ENCODE measurements at regions not wholly inside any gene's neighbourhood (a gene's known extent, or its start where the extent isn't known, plus 50 kb on each side); places are given as distances from the start of the nearest gene placed in this dataset.

DNA sequence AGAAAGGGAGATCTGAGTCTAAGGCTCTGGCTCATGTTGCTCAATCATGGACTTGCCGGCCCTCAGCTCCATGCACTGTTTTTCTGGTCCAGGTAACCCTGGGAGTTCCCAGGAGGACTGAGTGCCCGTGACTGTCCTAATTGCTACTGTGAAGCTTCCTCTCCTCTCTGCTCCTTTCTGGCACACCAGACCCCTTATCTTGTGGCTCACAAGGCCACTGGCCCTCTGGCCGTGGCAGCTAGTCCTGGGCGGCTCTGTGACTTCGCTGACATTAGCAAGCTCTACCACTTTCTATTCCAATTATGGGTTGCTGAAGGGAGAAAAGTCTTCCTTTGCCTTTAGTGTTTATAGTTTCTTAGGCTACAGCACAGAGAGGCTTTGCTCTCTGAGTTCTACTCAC lies 380.2 kb downstream of the RWDD3 start:
- WGBS, result 92% methylated on average over 5 of the region's 5 CpGs
- Histone ChIP-seq H3K9me3 (no peaks in the 10 kb centered on the region), H3K36me3 (no peaks in the 10 kb centered on the region), H3K4me1 (no peaks in the 10 kb centered on the region), H3K4me3 (no peak overlapping the region), H3K27me3 (no peaks in the 10 kb centered on the region), H3K27ac (replicated peaks in 1 of 4) (no peak overlapping the region)
- no peak for DNase-seq (ENCODE audit: extremely low spot score)
- intact Hi-C loops (cut with DNase I), result no loop called here
- TF ChIP-seq, protein P1, sequence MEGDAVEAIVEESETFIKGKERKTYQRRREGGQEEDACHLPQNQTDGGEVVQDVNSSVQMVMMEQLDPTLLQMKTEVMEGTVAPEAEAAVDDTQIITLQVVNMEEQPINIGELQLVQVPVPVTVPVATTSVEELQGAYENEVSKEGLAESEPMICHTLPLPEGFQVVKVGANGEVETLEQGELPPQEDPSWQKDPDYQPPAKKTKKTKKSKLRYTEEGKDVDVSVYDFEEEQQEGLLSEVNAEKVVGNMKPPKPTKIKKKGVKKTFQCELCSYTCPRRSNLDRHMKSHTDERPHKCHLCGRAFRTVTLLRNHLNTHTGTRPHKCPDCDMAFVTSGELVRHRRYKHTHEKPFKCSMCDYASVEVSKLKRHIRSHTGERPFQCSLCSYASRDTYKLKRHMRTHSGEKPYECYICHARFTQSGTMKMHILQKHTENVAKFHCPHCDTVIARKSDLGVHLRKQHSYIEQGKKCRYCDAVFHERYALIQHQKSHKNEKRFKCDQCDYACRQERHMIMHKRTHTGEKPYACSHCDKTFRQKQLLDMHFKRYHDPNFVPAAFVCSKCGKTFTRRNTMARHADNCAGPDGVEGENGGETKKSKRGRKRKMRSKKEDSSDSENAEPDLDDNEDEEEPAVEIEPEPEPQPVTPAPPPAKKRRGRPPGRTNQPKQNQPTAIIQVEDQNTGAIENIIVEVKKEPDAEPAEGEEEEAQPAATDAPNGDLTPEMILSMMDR (IDR thresholded peaks at IDR 0.05), result no peak
- TF ChIP-seq POLR2AphosphoS5 (IDR thresholded peaks at IDR 0.05) (no peak), EP300 (IDR thresholded peaks at IDR 0.05) (no peak), POLR2A (IDR thresholded peaks at IDR 0.05; ENCODE audit: low read depth) (no peak)

DNA sequence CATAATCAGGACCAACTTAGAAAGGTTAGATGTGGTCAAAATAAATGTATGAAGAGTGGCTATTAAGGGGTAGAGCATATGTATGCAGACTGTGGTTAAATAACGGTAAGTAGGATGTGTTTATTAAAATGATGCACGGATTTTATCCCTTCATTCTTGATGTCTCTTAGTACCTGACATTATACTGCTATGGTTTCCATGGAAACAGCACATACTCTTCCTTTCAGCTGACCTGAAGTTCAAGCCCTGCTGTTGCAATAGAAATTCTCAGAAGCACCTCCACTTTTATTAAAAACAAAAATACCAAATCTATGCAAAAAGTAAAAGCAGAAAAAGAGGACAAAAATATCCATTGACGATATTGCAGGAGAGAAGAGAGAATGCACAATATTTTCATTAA lies 381.4 kb downstream of the RWDD3 start:
- no peaks in the 10 kb centered on the region for H3K9me3 ChIP-seq
- H3K27ac ChIP-seq (replicated peaks in 1 of 4), result no peak overlapping the region
- H3K4me3 ChIP-seq, result no peak overlapping the region
- intact Hi-C loops (cut with DNase I), result no loop called here
- H3K4me1 ChIP-seq, result no peaks in the 10 kb centered on the region
- WGBS, result 82% methylated on average over 3 of the region's 3 CpGs
- H3K27me3 ChIP-seq, result no peaks in the 10 kb centered on the region
- DNase-seq (ENCODE audit: extremely low spot score), result no peak
- TF ChIP-seq POLR2AphosphoS5 (IDR thresholded peaks at IDR 0.05) (no peak), POLR2A (IDR thresholded peaks at IDR 0.05; ENCODE audit: low read depth) (no peak), EP300 (IDR thresholded peaks at IDR 0.05) (no peak)
- TF ChIP-seq, protein P1 (IDR thresholded peaks at IDR 0.05), result no peak
- no peaks in the 10 kb centered on the region for H3K36me3 ChIP-seq

DNA sequence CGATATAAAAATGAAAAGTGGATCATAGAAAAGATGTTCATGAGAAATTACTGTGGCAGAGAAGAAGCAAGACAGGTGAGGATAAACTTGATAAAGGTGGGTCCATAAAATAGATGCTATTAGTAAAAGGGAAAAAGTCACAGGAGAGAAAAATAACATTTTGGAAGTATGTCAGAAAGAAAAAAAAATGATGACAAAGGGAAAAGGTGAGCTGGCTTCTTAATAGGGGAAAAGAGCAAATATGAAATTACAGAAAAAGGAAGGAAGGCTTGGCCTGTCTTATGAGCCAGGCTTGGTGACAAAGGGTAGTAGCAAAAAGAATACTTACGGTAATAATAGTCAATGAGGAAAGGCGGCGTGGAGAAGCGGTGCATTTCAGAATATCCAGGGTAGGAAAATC lies 386.1 kb downstream of the RWDD3 start:
- Histone ChIP-seq H3K4me3 (no peak overlapping the region), H3K4me1 (no peaks in the 10 kb centered on the region), H3K27ac (replicated peaks in 1 of 4) (no peak overlapping the region), H3K9me3 (no peaks in the 10 kb centered on the region), H3K36me3 (no peaks in the 10 kb centered on the region), H3K27me3 (no peaks in the 10 kb centered on the region)
- TF ChIP-seq, protein P1 (IDR thresholded peaks at IDR 0.05), result no peak
- no peak for TF ChIP-seq EP300 (IDR thresholded peaks at IDR 0.05)
- TF ChIP-seq POLR2AphosphoS5 (IDR thresholded peaks at IDR 0.05), result no peak
- TF ChIP-seq POLR2A (IDR thresholded peaks at IDR 0.05; ENCODE audit: low read depth), result no peak
- no peak for DNase-seq (ENCODE audit: extremely low spot score)
- WGBS, result 89% methylated on average over 5 of the region's 5 CpGs
- intact Hi-C loops (cut with DNase I), result no loop called here

DNA sequence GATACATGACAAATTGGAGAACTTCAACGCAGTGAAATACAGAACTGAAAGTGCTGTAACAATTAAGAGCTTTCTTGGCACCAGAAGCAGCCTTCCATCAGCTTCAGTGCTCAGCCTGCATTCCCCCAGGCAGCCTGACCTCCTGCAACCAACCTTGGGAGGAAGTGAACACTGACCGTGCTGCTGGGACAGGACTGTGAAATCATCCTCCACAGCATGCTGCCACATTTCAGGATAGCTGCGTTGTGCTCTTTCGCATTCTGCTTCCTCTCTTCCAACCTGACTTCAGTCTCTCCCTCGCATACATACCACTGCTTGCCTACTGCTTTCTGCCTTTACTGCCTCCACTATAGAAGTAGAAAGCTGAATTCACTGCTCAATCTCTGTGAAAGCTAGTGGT lies 388.6 kb downstream of the RWDD3 start:
- DNase-seq (ENCODE audit: extremely low spot score), result no peak
- intact Hi-C loops (cut with DNase I), result no loop called here
- TF ChIP-seq POLR2AphosphoS5 (IDR thresholded peaks at IDR 0.05), result no peak
- TF ChIP-seq, protein P1 (IDR thresholded peaks at IDR 0.05), result no peak
- TF ChIP-seq POLR2A (IDR thresholded peaks at IDR 0.05; ENCODE audit: low read depth), result no peak
- TF ChIP-seq EP300 (IDR thresholded peaks at IDR 0.05), result no peak
- no peaks in the 10 kb centered on the region for H3K36me3 ChIP-seq
- H3K27ac ChIP-seq (replicated peaks in 1 of 4), result no peak overlapping the region
- H3K9me3 ChIP-seq, result no peaks in the 10 kb centered on the region
- 73% methylated on average over 5 of the region's 5 CpGs for WGBS
- no peaks in the 10 kb centered on the region for H3K4me1 ChIP-seq
- no peak overlapping the region for H3K4me3 ChIP-seq
- no peaks in the 10 kb centered on the region for H3K27me3 ChIP-seq

DNA sequence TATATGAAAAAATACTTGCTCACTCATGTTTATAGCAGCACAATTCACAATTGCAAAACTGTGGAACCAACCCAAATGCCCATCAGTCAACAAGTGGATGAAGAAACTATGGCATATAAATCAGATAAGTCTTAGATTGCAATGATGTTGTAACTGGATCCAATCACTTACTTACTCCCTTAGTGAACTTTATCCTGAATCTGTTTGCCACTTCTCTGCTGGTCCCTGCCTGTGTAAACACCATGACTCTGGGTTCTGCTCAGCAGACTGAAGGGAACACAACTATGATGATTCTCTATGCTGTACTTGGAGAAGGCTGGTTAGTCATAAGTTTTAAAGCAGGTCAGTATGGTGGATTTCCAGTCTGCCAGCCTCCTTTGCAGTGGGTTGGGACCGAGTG lies 391.2 kb downstream of the RWDD3 start:
- H3K4me1 ChIP-seq, result no peaks in the 10 kb centered on the region
- no peak overlapping the region for H3K27ac ChIP-seq (replicated peaks in 1 of 4)
- DNase-seq (ENCODE audit: extremely low spot score), result no peak
- no peak overlapping the region for H3K4me3 ChIP-seq
- no peaks in the 10 kb centered on the region for H3K36me3 ChIP-seq
- WGBS, result 86% methylated on average over 1 of the region's 1 CpG
- no peaks in the 10 kb centered on the region for H3K9me3 ChIP-seq
- no peaks in the 10 kb centered on the region for H3K27me3 ChIP-seq
- TF ChIP-seq, protein P1 (IDR thresholded peaks at IDR 0.05), result no peak
- TF ChIP-seq EP300 (IDR thresholded peaks at IDR 0.05) (no peak), POLR2A (IDR thresholded peaks at IDR 0.05; ENCODE audit: low read depth) (no peak), POLR2AphosphoS5 (IDR thresholded peaks at IDR 0.05) (no peak)
- intact Hi-C loops (cut with DNase I), result no loop called here
